ENCODE measurements at regions not wholly inside any gene's neighbourhood (a gene's known extent, or its start where the extent isn't known, plus 50 kb on each side); places are given as distances from the start of the nearest gene placed in this dataset.

DNA sequence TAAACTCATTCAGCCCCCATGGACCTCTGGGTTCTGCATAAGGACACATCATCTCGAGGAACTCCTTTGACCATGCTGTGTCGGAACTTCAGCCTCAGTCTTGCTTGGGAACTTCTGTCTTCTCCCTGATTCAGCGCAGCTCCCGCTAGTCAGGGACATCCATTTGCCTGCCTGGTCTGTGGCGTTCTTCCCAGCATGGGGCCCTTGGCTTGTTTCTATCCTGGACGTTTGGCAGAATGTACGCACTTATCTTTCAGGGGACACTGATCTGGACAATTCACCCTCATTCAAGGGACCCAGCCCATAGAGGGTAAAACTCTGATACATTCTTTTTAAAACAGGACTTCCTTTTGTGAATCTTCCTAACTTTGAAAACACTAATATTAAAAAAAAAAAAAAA is 75.8 kb upstream of the WIPF1 start:
- TF ChIP-seq, protein P1, sequence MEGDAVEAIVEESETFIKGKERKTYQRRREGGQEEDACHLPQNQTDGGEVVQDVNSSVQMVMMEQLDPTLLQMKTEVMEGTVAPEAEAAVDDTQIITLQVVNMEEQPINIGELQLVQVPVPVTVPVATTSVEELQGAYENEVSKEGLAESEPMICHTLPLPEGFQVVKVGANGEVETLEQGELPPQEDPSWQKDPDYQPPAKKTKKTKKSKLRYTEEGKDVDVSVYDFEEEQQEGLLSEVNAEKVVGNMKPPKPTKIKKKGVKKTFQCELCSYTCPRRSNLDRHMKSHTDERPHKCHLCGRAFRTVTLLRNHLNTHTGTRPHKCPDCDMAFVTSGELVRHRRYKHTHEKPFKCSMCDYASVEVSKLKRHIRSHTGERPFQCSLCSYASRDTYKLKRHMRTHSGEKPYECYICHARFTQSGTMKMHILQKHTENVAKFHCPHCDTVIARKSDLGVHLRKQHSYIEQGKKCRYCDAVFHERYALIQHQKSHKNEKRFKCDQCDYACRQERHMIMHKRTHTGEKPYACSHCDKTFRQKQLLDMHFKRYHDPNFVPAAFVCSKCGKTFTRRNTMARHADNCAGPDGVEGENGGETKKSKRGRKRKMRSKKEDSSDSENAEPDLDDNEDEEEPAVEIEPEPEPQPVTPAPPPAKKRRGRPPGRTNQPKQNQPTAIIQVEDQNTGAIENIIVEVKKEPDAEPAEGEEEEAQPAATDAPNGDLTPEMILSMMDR (conservative IDR thresholded peaks at IDR 0.05; ENCODE audit: low read depth, low read length): no peak
- TF ChIP-seq EZH2phosphoT487 (IDR thresholded peaks at IDR 0.05; ENCODE audit: borderline replicate concordance, low read length): no peak

Data from PC-3 (cell line).